ENCODE measurements at regions not wholly inside any gene's neighbourhood (a gene's known extent, or its start where the extent isn't known, plus 50 kb on each side); places are given as distances from the start of the nearest gene placed in this dataset.

- TF ChIP-seq CTCF (conservative IDR thresholded peaks at IDR 0.05; ENCODE audit: low read length) (no peak), EZH2phosphoT487 (IDR thresholded peaks at IDR 0.05; ENCODE audit: borderline replicate concordance, low read depth, low read length) (no peak)
Measured at GRCh38 chr12:59268295-59268809, 327.5 kb upstream of the SLC16A7 start.
